ENCODE measurements at regions not wholly inside any gene's neighbourhood (a gene's known extent, or its start where the extent isn't known, plus 50 kb on each side); places are given as distances from the start of the nearest gene placed in this dataset.

GRCh38 chr2:150191349-150191748, 296.1 kb downstream of the RND3 start:
- CTCF ChIA-PET: no interaction called here
- Mint-ChIP-seq H3K9me3 (no peaks in the 10 kb centered on the region), H3K4me3 (no peak overlapping the region), H3K4me1 (no peaks in the 10 kb centered on the region), H3K27ac (no peak overlapping the region), H3K36me3 (ENCODE audit: low read depth) (no peaks in the 10 kb centered on the region), H3K27me3 (no peaks in the 10 kb centered on the region)
- POLR2A ChIA-PET: no interaction called here
- no peak for DNase-seq

GRCh38 chr2:150190546-150190945, 296.9 kb downstream of the RND3 start:
- DNase-seq: no peak
- H3K36me3 Mint-ChIP-seq (ENCODE audit: low read depth): no peaks in the 10 kb centered on the region
- ChIA-PET POLR2A (no interaction called here), CTCF (no interaction called here)
- H3K4me1 Mint-ChIP-seq: no peaks in the 10 kb centered on the region
- no peaks in the 10 kb centered on the region for H3K27me3 Mint-ChIP-seq
- no peaks in the 10 kb centered on the region for H3K9me3 Mint-ChIP-seq
- H3K27ac Mint-ChIP-seq: no peak overlapping the region
- H3K4me3 Mint-ChIP-seq: no peak overlapping the region

GRCh38 chr2:150188800-150189199, 298.7 kb downstream of the RND3 start:
- Mint-ChIP-seq H3K9me3 (no peaks in the 10 kb centered on the region), H3K4me1 (no peaks in the 10 kb centered on the region), H3K4me3 (no peak overlapping the region), H3K27ac (no peak overlapping the region), H3K36me3 (ENCODE audit: low read depth) (no peaks in the 10 kb centered on the region), H3K27me3 (no peaks in the 10 kb centered on the region)
- DNase-seq: no peak
- ChIA-PET CTCF (no interaction called here), POLR2A (no interaction called here)

- ChIA-PET CTCF (no interaction called here), POLR2A (no interaction called here)
- Mint-ChIP-seq H3K36me3 (ENCODE audit: low read depth) (no peaks in the 10 kb centered on the region), H3K4me1 (no peaks in the 10 kb centered on the region), H3K9me3 (no peaks in the 10 kb centered on the region), H3K4me3 (no peak overlapping the region), H3K27ac (no peak overlapping the region), H3K27me3 (no peaks in the 10 kb centered on the region)
- DNase-seq: no peak
Observed at GRCh38 chr2:150188177-150188576, 299.3 kb downstream of the RND3 start.

GRCh38 chr2:150182566-150183235, 304.8 kb downstream of the RND3 start:
- H3K27ac Mint-ChIP-seq: no peak overlapping the region
- no peaks in the 10 kb centered on the region for H3K4me1 Mint-ChIP-seq
- ChIA-PET POLR2A (no interaction called here), CTCF (no interaction called here)
- no peaks in the 10 kb centered on the region for H3K36me3 Mint-ChIP-seq (ENCODE audit: low read depth)
- no peaks in the 10 kb centered on the region for H3K27me3 Mint-ChIP-seq
- DNase-seq: no peak
- H3K9me3 Mint-ChIP-seq: no peaks in the 10 kb centered on the region
- H3K4me3 Mint-ChIP-seq: no peak overlapping the region

GRCh38 chr2:150178591-150178990, 308.9 kb downstream of the RND3 start:
- no peak overlapping the region for H3K27ac Mint-ChIP-seq
- no peak overlapping the region for H3K4me3 Mint-ChIP-seq
- H3K4me1 Mint-ChIP-seq: no peaks in the 10 kb centered on the region
- ChIA-PET CTCF (interaction anchor here (0.6 kb wide), 1 partner anchor 26 kb away, joined by 3 read pairs; no protein-coding TSS in a partner anchor), POLR2A (no interaction called here)
- DNase-seq: no peak
- no peaks in the 10 kb centered on the region for H3K36me3 Mint-ChIP-seq (ENCODE audit: low read depth)
- no peaks in the 10 kb centered on the region for H3K9me3 Mint-ChIP-seq
- no peaks in the 10 kb centered on the region for H3K27me3 Mint-ChIP-seq

GRCh38 chr2:150174971-150175421, 312.5 kb downstream of the RND3 start:
- Mint-ChIP-seq H3K36me3 (ENCODE audit: low read depth) (no peaks in the 10 kb centered on the region), H3K27me3 (no peaks in the 10 kb centered on the region), H3K4me1 (no peaks in the 10 kb centered on the region), H3K4me3 (no peak overlapping the region), H3K9me3 (peaks cover 4% of the 10 kb centered on the region), H3K27ac (no peak overlapping the region)
- no peak for DNase-seq
- ChIA-PET CTCF (no interaction called here), POLR2A (no interaction called here)

- H3K4me1 Mint-ChIP-seq: no peaks in the 10 kb centered on the region
- H3K36me3 Mint-ChIP-seq (ENCODE audit: low read depth): no peaks in the 10 kb centered on the region
- ChIA-PET POLR2A (no interaction called here), CTCF (no interaction called here)
- no peak for DNase-seq
- H3K9me3 Mint-ChIP-seq: peaks cover 6% of the 10 kb centered on the region
- no peak overlapping the region for H3K27ac Mint-ChIP-seq
- no peaks in the 10 kb centered on the region for H3K27me3 Mint-ChIP-seq
- H3K4me3 Mint-ChIP-seq: no peak overlapping the region
Observed at GRCh38 chr2:150174056-150174805, 313.2 kb downstream of the RND3 start.

GRCh38 chr2:150171065-150171548, 316.4 kb downstream of the RND3 start:
- Mint-ChIP-seq H3K27ac (no peak overlapping the region), H3K36me3 (ENCODE audit: low read depth) (no peaks in the 10 kb centered on the region), H3K4me3 (no peak overlapping the region), H3K4me1 (no peaks in the 10 kb centered on the region), H3K27me3 (no peaks in the 10 kb centered on the region), H3K9me3 (peaks cover 8% of the 10 kb centered on the region)
- DNase-seq: no peak
- ChIA-PET POLR2A (no interaction called here), CTCF (no interaction called here)

GRCh38 chr2:150169237-150169629, 318.2 kb downstream of the RND3 start:
- Mint-ChIP-seq H3K4me1 (no peaks in the 10 kb centered on the region), H3K36me3 (ENCODE audit: low read depth) (no peaks in the 10 kb centered on the region), H3K27me3 (no peaks in the 10 kb centered on the region), H3K27ac (no peak overlapping the region), H3K9me3 (peaks cover 8% of the 10 kb centered on the region), H3K4me3 (no peak overlapping the region)
- ChIA-PET CTCF (no interaction called here), POLR2A (no interaction called here)
- DNase-seq: no peak

- ChIA-PET POLR2A (no interaction called here), CTCF (no interaction called here)
- no peak overlapping the region for H3K27ac Mint-ChIP-seq
- H3K36me3 Mint-ChIP-seq (ENCODE audit: low read depth): no peaks in the 10 kb centered on the region
- no peaks in the 10 kb centered on the region for H3K4me1 Mint-ChIP-seq
- no peak overlapping the region for H3K4me3 Mint-ChIP-seq
- no peak for DNase-seq
- H3K27me3 Mint-ChIP-seq: no peaks in the 10 kb centered on the region
- peaks cover 8% of the 10 kb centered on the region for H3K9me3 Mint-ChIP-seq
Observed at GRCh38 chr2:150168595-150169236, 318.8 kb downstream of the RND3 start.

GRCh38 chr2:150167711-150168110, 319.8 kb downstream of the RND3 start:
- no peak for DNase-seq
- Mint-ChIP-seq H3K9me3 (peaks cover 8% of the 10 kb centered on the region), H3K4me1 (no peaks in the 10 kb centered on the region), H3K36me3 (ENCODE audit: low read depth) (no peaks in the 10 kb centered on the region), H3K27ac (no peak overlapping the region), H3K27me3 (no peaks in the 10 kb centered on the region), H3K4me3 (no peak overlapping the region)
- CTCF ChIA-PET: interaction anchor here (0.9 to 1.2 kb wide), 2 partner anchors 27 to 37 kb away, joined by 3 read pairs; no protein-coding TSS in a partner anchor
- POLR2A ChIA-PET: no interaction called here

- H3K27ac Mint-ChIP-seq: no peak overlapping the region
- H3K36me3 Mint-ChIP-seq (ENCODE audit: low read depth): no peaks in the 10 kb centered on the region
- CTCF ChIA-PET: no interaction called here
- H3K4me3 Mint-ChIP-seq: no peak overlapping the region
- no peak for DNase-seq
- POLR2A ChIA-PET: no interaction called here
- H3K4me1 Mint-ChIP-seq: no peaks in the 10 kb centered on the region
- peaks cover 8% of the 10 kb centered on the region for H3K9me3 Mint-ChIP-seq
- H3K27me3 Mint-ChIP-seq: no peaks in the 10 kb centered on the region
Observed at GRCh38 chr2:150166313-150167051, 321.0 kb downstream of the RND3 start.
